Large intestine (tissue), 3 donors: ENCODE measurements at regions not wholly inside any gene's neighbourhood (a gene's known extent, or its start where the extent isn't known, plus 50 kb on each side); places are given as distances from the start of the nearest gene placed in this dataset.

ENCODE experiments used
- DNase-seq, 2 donors: peaks; one replicate each; pipeline versions ENCODE4 v3.0.0 to v3.0.0-alpha.2; 2013
- H3K27ac ChIP-seq: one replicate; pipeline ENCODE4 v1.5.1; 2013; ENCODE audit warnings: low read length
- H3K27me3 ChIP-seq: 2 replicates; pipeline ENCODE4 v1.6.1; 2013; ENCODE audit warnings: low read length; ENCODE audit not compliant: control insufficient read depth, insufficient read depth
- H3K36me3 ChIP-seq: 2 replicates; pipeline ENCODE4 v1.6.1; 2013; ENCODE audit warnings: low read length; ENCODE audit not compliant: control insufficient read depth, insufficient read depth
- H3K4me1 ChIP-seq: one replicate; pipeline ENCODE4 v1.6.1; 2013; ENCODE audit warnings: low read length; ENCODE audit not compliant: control insufficient read depth, insufficient read depth
- H3K4me3 ChIP-seq: one replicate; pipeline ENCODE4 v1.5.1; 2013; ENCODE audit warnings: low read length
- H3K9me3 ChIP-seq: one replicate; pipeline ENCODE4 v1.6.1; 2013; ENCODE audit warnings: mild to moderate bottlenecking, low read depth, low read length, moderate library complexity; ENCODE audit not compliant: control insufficient read depth
- WGBS: methylation state at CpG from one replicate; pipeline ENCODE4 v1.1.5; 2013; ENCODE audit warnings: low lambda C conversion rate; ENCODE audit not compliant: insufficient coverage; 5-methylcytosine and 5-hydroxymethylcytosine counted together

- no peak for DNase-seq
- no peaks in the 10 kb centered on the region for H3K27me3 ChIP-seq
- no peak overlapping the region for H3K27ac ChIP-seq
- H3K9me3 ChIP-seq = no peaks in the 10 kb centered on the region
- no peak overlapping the region for H3K4me3 ChIP-seq
- H3K36me3 ChIP-seq = no peaks in the 10 kb centered on the region
- no peaks in the 10 kb centered on the region for H3K4me1 ChIP-seq
- WGBS = no CpG with 5 or more reads among the region's 4 CpGs
Measured at GRCh38 chr13:84649853-84650252, 767.6 kb upstream of the SLITRK1 start.

- no peaks in the 10 kb centered on the region for H3K27me3 ChIP-seq
- no peaks in the 10 kb centered on the region for H3K4me1 ChIP-seq
- WGBS = no CpG with 5 or more reads among the region's 2 CpGs
- no peak for DNase-seq
- H3K36me3 ChIP-seq = no peaks in the 10 kb centered on the region
- no peak overlapping the region for H3K27ac ChIP-seq
- no peaks in the 10 kb centered on the region for H3K9me3 ChIP-seq
- no peak overlapping the region for H3K4me3 ChIP-seq
Measured at GRCh38 chr13:84648069-84648640, 765.9 kb upstream of the SLITRK1 start.

- H3K27me3 ChIP-seq = no peaks in the 10 kb centered on the region
- H3K36me3 ChIP-seq = no peaks in the 10 kb centered on the region
- no peak overlapping the region for H3K27ac ChIP-seq
- no peak for DNase-seq
- no peak overlapping the region for H3K4me3 ChIP-seq
- WGBS = 100% methylated on average over 2 of the region's 3 CpGs
- no peaks in the 10 kb centered on the region for H3K4me1 ChIP-seq
- no peaks in the 10 kb centered on the region for H3K9me3 ChIP-seq
Measured at GRCh38 chr13:84646957-84647356, 764.7 kb upstream of the SLITRK1 start.

- Histone ChIP-seq H3K36me3 (no peaks in the 10 kb centered on the region), H3K9me3 (peaks cover under 1% of the 10 kb centered on the region), H3K4me1 (no peaks in the 10 kb centered on the region), H3K4me3 (no peak overlapping the region), H3K27ac (no peak overlapping the region), H3K27me3 (no peaks in the 10 kb centered on the region)
- no CpG with 5 or more reads among the region's 4 CpGs for WGBS
- DNase-seq = no peak
Measured at GRCh38 chr13:84645196-84646012, 763.1 kb upstream of the SLITRK1 start.

- no peaks in the 10 kb centered on the region for H3K27me3 ChIP-seq
- no peak overlapping the region for H3K27ac ChIP-seq
- H3K4me3 ChIP-seq = no peak overlapping the region
- no peaks in the 10 kb centered on the region for H3K36me3 ChIP-seq
- no peaks in the 10 kb centered on the region for H3K4me1 ChIP-seq
- peaks cover 2% of the 10 kb centered on the region for H3K9me3 ChIP-seq
- WGBS = no CpG with 5 or more reads among the region's 1 CpG
- no peak for DNase-seq
Measured at GRCh38 chr13:84641491-84641890, 759.2 kb upstream of the SLITRK1 start.

- Histone ChIP-seq H3K27ac (no peak overlapping the region), H3K27me3 (no peaks in the 10 kb centered on the region), H3K36me3 (no peaks in the 10 kb centered on the region), H3K4me3 (no peak overlapping the region), H3K4me1 (no peaks in the 10 kb centered on the region), H3K9me3 (peaks cover 2% of the 10 kb centered on the region)
- no CpG with 5 or more reads among the region's 1 CpG for WGBS
- no peak for DNase-seq
Measured at GRCh38 chr13:84640691-84641090, 758.4 kb upstream of the SLITRK1 start.

GRCh38 chr13:84630476-84630875 is 748.2 kb upstream of the SLITRK1 start:
- no peaks in the 10 kb centered on the region for H3K27me3 ChIP-seq
- peaks cover 3% of the 10 kb centered on the region for H3K9me3 ChIP-seq
- no peaks in the 10 kb centered on the region for H3K36me3 ChIP-seq
- H3K27ac ChIP-seq = no peak overlapping the region
- H3K4me3 ChIP-seq = no peak overlapping the region
- WGBS = 90% methylated on average over 2 of the region's 3 CpGs
- DNase-seq = no peak
- H3K4me1 ChIP-seq = no peaks in the 10 kb centered on the region

GRCh38 chr13:84616864-84617263 is 734.6 kb upstream of the SLITRK1 start:
- H3K9me3 ChIP-seq = no peaks in the 10 kb centered on the region
- H3K27me3 ChIP-seq = no peaks in the 10 kb centered on the region
- no peak for DNase-seq
- no peak overlapping the region for H3K4me3 ChIP-seq
- H3K36me3 ChIP-seq = no peaks in the 10 kb centered on the region
- H3K4me1 ChIP-seq = no peaks in the 10 kb centered on the region
- no peak overlapping the region for H3K27ac ChIP-seq

GRCh38 chr13:84609716-84610115 is 727.4 kb upstream of the SLITRK1 start:
- H3K27me3 ChIP-seq = no peaks in the 10 kb centered on the region
- DNase-seq = no peak
- no peaks in the 10 kb centered on the region for H3K4me1 ChIP-seq
- no peak overlapping the region for H3K27ac ChIP-seq
- H3K36me3 ChIP-seq = no peaks in the 10 kb centered on the region
- WGBS = no CpG with 5 or more reads among the region's 1 CpG
- no peak overlapping the region for H3K4me3 ChIP-seq
- H3K9me3 ChIP-seq = no peaks in the 10 kb centered on the region

- no peak for DNase-seq
- H3K9me3 ChIP-seq = no peaks in the 10 kb centered on the region
- no peaks in the 10 kb centered on the region for H3K36me3 ChIP-seq
- H3K4me1 ChIP-seq = no peaks in the 10 kb centered on the region
- no peaks in the 10 kb centered on the region for H3K27me3 ChIP-seq
- no peak overlapping the region for H3K4me3 ChIP-seq
- H3K27ac ChIP-seq = no peak overlapping the region
- WGBS = 89% methylated on average over 3 of the region's 5 CpGs
Measured at GRCh38 chr13:84607261-84608013, 725.2 kb upstream of the SLITRK1 start.
